HL-60 (cell line): ENCODE measurements at regions not wholly inside any gene's neighbourhood (a gene's known extent, or its start where the extent isn't known, plus 50 kb on each side); places are given as distances from the start of the nearest gene placed in this dataset.

Experiments
- DNase-seq, 2 experiments: peaks; one replicate each; pipeline ENCODE4 v3.0.0-alpha.2; 2010 to 2020; ENCODE audit warnings: low read depth in 1 of 2, low spot score in 1 of 2
- H3K27ac ChIP-seq: fragments of 250-450 bp; sonication (Bioruptor Pico); replicated peaks from 2 replicates; pipeline ENCODE4 v1.5.1; 2020; ENCODE audit warnings: mild to moderate bottlenecking, moderate library complexity
- H3K27me3 ChIP-seq: fragments of 250-450 bp; sonication (Bioruptor Pico); 2 replicates; pipeline ENCODE4 v1.5.1; 2021; ENCODE audit warnings: mild to moderate bottlenecking, moderate library complexity; ENCODE audit not compliant: insufficient read depth, poor library complexity, severe bottlenecking
- H3K4me3 ChIP-seq: replicated peaks from 2 replicates; pipeline ENCODE4 v1.5.1; 2011; ENCODE audit warnings: mild to moderate bottlenecking, control low read depth, low read length; ENCODE audit not compliant: insufficient read depth
- CTCF ChIP-seq: IDR thresholded peaks from one replicate; pipeline ENCODE4 v1.5.1; 2011; ENCODE audit warnings: low read length, control low read depth, inconsistent platforms; ENCODE audit not compliant: insufficient read depth
- GABPA ChIP-seq: IDR thresholded peaks from 2 replicates; pipeline ENCODE4 v1.6.1; 2012; ENCODE audit warnings: low read depth
- POLR2AphosphoS5 ChIP-seq: IDR thresholded peaks from 2 replicates; pipeline ENCODE4 v1.6.1; 2012; ENCODE audit warnings: low read depth
- REST ChIP-seq: IDR thresholded peaks from 2 replicates; pipeline ENCODE4 v1.6.1; 2012; ENCODE audit warnings: low read depth; ENCODE audit not compliant: insufficient replicate concordance
- SPI1 ChIP-seq: IDR thresholded peaks from 2 replicates; pipeline ENCODE4 v1.6.1; 2012; ENCODE audit warnings: low read depth, mild to moderate bottlenecking, borderline replicate concordance

GRCh38 chr13:111413407-111414187, 93.2 kb downstream of the TEX29 start:
- no peak overlapping the region for H3K27ac ChIP-seq
- H3K27me3 ChIP-seq, result peaks cover 5% of the 10 kb centered on the region
- DNase-seq, result no peak
- H3K4me3 ChIP-seq, result no peak overlapping the region
- no peak for TF ChIP-seq SPI1
- no peak for TF ChIP-seq POLR2AphosphoS5
- TF ChIP-seq REST, result no peak
- no peak for TF ChIP-seq CTCF
- TF ChIP-seq GABPA, result no peak

- no peak for TF ChIP-seq SPI1
- no peak for TF ChIP-seq POLR2AphosphoS5
- TF ChIP-seq CTCF, result no peak
- no peak for TF ChIP-seq GABPA
- no peak for TF ChIP-seq REST
- H3K27me3 ChIP-seq, result peaks cover 5% of the 10 kb centered on the region
- H3K27ac ChIP-seq, result no peak overlapping the region
- H3K4me3 ChIP-seq, result no peak overlapping the region
- no peak for DNase-seq
Observed at GRCh38 chr13:111414341-111414740, 93.9 kb downstream of the TEX29 start.

GRCh38 chr13:111415246-111415645, 94.8 kb downstream of the TEX29 start:
- peaks cover 5% of the 10 kb centered on the region for H3K27me3 ChIP-seq
- DNase-seq, result no peak
- no peak overlapping the region for H3K4me3 ChIP-seq
- TF ChIP-seq CTCF (no peak), POLR2AphosphoS5 (no peak), GABPA (no peak), REST (no peak), SPI1 (no peak)
- no peak overlapping the region for H3K27ac ChIP-seq
